NCI-H2029 treated with DMSO at 0.1 percent for 48 hours (cell line): ENCODE measurements at regions not wholly inside any gene's neighbourhood (a gene's known extent, or its start where the extent isn't known, plus 50 kb on each side); places are given as distances from the start of the nearest gene placed in this dataset.
"Not testable (repeated sequence)": the region's sequence is repeated elsewhere in the genome, so short reads cannot be mapped to it uniquely, and the experiment has no call there.

Experiments used
- DNase-seq: peaks from one replicate; lab custom pipeline; 2025; lab: John Stamatoyannopoulos, UW

- no peak for DNase-seq
Observed at GRCh38 chr16:85239239-85239638, 127.0 kb upstream of the CIBAR2 start.

- no peak for DNase-seq
Observed at GRCh38 chr16:85239871-85240270, 127.6 kb upstream of the CIBAR2 start.

- DNase-seq: no peak
Observed at GRCh38 chr16:85240982-85241924, 129.0 kb upstream of the CIBAR2 start.

GRCh38 chr16:85242140-85242539 is 129.9 kb upstream of the CIBAR2 start:
- no peak for DNase-seq

- DNase-seq: no peak
Observed at GRCh38 chr16:85243308-85243707, 131.0 kb upstream of the CIBAR2 start.

GRCh38 chr16:85244452-85244851 is 132.2 kb upstream of the CIBAR2 start:
- DNase-seq: not testable (repeated sequence)

GRCh38 chr16:85245307-85246172 is 133.3 kb upstream of the CIBAR2 start:
- no peak for DNase-seq

GRCh38 chr16:85246473-85246872 is 134.2 kb upstream of the CIBAR2 start:
- no peak for DNase-seq

GRCh38 chr16:85246973-85247372 is 134.7 kb upstream of the CIBAR2 start:
- DNase-seq: no peak

- no peak for DNase-seq
Observed at GRCh38 chr16:85248342-85248741, 136.1 kb upstream of the CIBAR2 start.

- DNase-seq: no peak
Observed at GRCh38 chr16:85248857-85249256, 136.6 kb upstream of the CIBAR2 start.

- DNase-seq: no peak
Observed at GRCh38 chr16:85249418-85250146, 137.3 kb upstream of the CIBAR2 start.

GRCh38 chr16:85250147-85250463 is 137.8 kb upstream of the CIBAR2 start:
- DNase-seq: no peak

- DNase-seq: no peak
Observed at GRCh38 chr16:85250609-85251223, 138.4 kb upstream of the CIBAR2 start.

- DNase-seq: no peak
Observed at GRCh38 chr16:85251225-85251760, 139.0 kb upstream of the CIBAR2 start.

- no peak for DNase-seq
Observed at GRCh38 chr16:85252014-85252413, 139.7 kb upstream of the CIBAR2 start.

- DNase-seq: no peak
Observed at GRCh38 chr16:85252461-85252860, 140.2 kb upstream of the CIBAR2 start.

GRCh38 chr16:85253084-85253941 is 141.0 kb upstream of the CIBAR2 start:
- no peak for DNase-seq

- no peak for DNase-seq
Observed at GRCh38 chr16:85254051-85254450, 141.8 kb upstream of the CIBAR2 start.

- DNase-seq: no peak
Observed at GRCh38 chr16:85254921-85255320, 142.6 kb upstream of the CIBAR2 start.

- DNase-seq: no peak
Observed at GRCh38 chr16:85255777-85256176, 143.5 kb upstream of the CIBAR2 start.
